Thoracic aorta (tissue), 2 donors: ENCODE measurements at regions not wholly inside any gene's neighbourhood (a gene's known extent, or its start where the extent isn't known, plus 50 kb on each side); places are given as distances from the start of the nearest gene placed in this dataset.

ENCODE experiments used
- ATAC-seq: fragments of 150-250 bp; one replicate; pipeline ENCODE4 v1.8.0; 2017; ENCODE audit warnings: low read depth; ENCODE audit not compliant: insufficient number of reproducible peaks, low FRiP score
- DNase-seq: peaks from one replicate; pipeline ENCODE4 v3.0.0-alpha.2; 2020; ENCODE audit warnings: low spot score
- H3K27ac ChIP-seq, 2 donors: fragments of 200-600 bp; sonication (generic); 1 replicate in 1 of 2; 2 replicates in 1 of 2; pipeline ENCODE4 v1.5.1; 2016; ENCODE audit warnings: mild to moderate bottlenecking in 2 of 2, moderate library complexity in 2 of 2
- H3K27me3 ChIP-seq: fragments of 200-600 bp; sonication (generic); replicated peaks from 2 replicates; pipeline ENCODE4 v1.6.0; 2016; ENCODE audit warnings: mild to moderate bottlenecking; ENCODE audit not compliant: insufficient read depth
- H3K36me3 ChIP-seq: fragments of 200-600 bp; sonication (generic); one replicate; pipeline ENCODE4 v1.5.1; 2016
- H3K4me1 ChIP-seq, 2 donors: fragments of 200-600 bp; sonication (generic); 1 replicate in 1 of 2; 2 replicates in 1 of 2; pipeline versions ENCODE4 v1.5.1 to v1.6.0; 2016; ENCODE audit warnings: low read depth in 2 of 2, mild to moderate bottlenecking in 1 of 2; ENCODE audit not compliant: control insufficient read depth in 1 of 2
- H3K4me3 ChIP-seq: fragments of 200-600 bp; sonication (generic); 2 replicates; pipeline ENCODE4 v1.5.1; 2016; ENCODE audit warnings: mild to moderate bottlenecking
- H3K9me3 ChIP-seq: fragments of 200-600 bp; sonication (generic); 2 replicates; pipeline ENCODE4 v1.5.1; 2016
- TF ChIP-seq, protein P1 (sequence below): fragments of 200-600 bp; sonication (generic); IDR thresholded peaks from one replicate; pipeline ENCODE4 v1.5.1; 2019; ENCODE audit warnings: antibody characterized with exemption

GRCh38 chr3:176009256-176009655, 1150.1 kb downstream of the NAALADL2 start:
- no peak for DNase-seq
- Histone ChIP-seq H3K27me3 (no peaks in the 10 kb centered on the region), H3K4me1 (peaks cover 4% of the 10 kb centered on the region in 2 donors), H3K27ac (no peak overlapping the region), H3K4me3 (no peak overlapping the region), H3K9me3 (no peaks in the 10 kb centered on the region), H3K36me3 (no peaks in the 10 kb centered on the region)
- TF ChIP-seq, protein P1, sequence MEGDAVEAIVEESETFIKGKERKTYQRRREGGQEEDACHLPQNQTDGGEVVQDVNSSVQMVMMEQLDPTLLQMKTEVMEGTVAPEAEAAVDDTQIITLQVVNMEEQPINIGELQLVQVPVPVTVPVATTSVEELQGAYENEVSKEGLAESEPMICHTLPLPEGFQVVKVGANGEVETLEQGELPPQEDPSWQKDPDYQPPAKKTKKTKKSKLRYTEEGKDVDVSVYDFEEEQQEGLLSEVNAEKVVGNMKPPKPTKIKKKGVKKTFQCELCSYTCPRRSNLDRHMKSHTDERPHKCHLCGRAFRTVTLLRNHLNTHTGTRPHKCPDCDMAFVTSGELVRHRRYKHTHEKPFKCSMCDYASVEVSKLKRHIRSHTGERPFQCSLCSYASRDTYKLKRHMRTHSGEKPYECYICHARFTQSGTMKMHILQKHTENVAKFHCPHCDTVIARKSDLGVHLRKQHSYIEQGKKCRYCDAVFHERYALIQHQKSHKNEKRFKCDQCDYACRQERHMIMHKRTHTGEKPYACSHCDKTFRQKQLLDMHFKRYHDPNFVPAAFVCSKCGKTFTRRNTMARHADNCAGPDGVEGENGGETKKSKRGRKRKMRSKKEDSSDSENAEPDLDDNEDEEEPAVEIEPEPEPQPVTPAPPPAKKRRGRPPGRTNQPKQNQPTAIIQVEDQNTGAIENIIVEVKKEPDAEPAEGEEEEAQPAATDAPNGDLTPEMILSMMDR, result no peak
- no peak for ATAC-seq

DNA sequence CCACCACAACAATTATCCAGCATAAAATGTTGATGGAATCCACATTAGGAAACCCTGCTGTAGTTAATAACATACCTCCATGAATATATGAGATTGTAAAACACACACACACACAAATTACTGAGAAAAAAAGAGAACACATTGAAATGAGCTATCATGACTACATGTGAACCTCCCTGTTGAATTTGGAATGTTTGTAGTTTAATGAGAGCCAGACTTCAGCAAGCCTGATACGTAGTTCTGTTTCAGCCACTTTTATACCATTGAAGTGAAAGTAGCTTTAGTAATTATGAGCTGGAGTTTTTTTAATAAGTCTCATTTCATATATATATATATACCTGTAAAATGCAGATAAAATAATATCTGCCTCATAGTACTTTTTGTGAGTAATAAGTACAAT, 1146.4 kb downstream of the NAALADL2 start:
- Histone ChIP-seq H3K27me3 (no peaks in the 10 kb centered on the region), H3K4me3 (no peak overlapping the region), H3K36me3 (no peaks in the 10 kb centered on the region), H3K9me3 (no peaks in the 10 kb centered on the region), H3K27ac (no peak overlapping the region), H3K4me1 (peaks cover 4% of the 10 kb centered on the region in 2 donors)
- no peak for DNase-seq
- TF ChIP-seq, protein P1, result no peak
- no peak for ATAC-seq

- H3K27ac ChIP-seq, result no peak overlapping the region
- no peaks in the 10 kb centered on the region for H3K4me1 ChIP-seq
- no peaks in the 10 kb centered on the region for H3K36me3 ChIP-seq
- H3K4me3 ChIP-seq, result no peak overlapping the region
- TF ChIP-seq, protein P1, result no peak
- no peaks in the 10 kb centered on the region for H3K27me3 ChIP-seq
- ATAC-seq (no peak), DNase-seq (no peak)
- no peaks in the 10 kb centered on the region for H3K9me3 ChIP-seq
These were observed 1130.0 kb downstream of the NAALADL2 start for GRCh38 chr3:175989161-175989560.

- H3K36me3 ChIP-seq, result no peaks in the 10 kb centered on the region
- DNase-seq (no peak), ATAC-seq (no peak)
- H3K9me3 ChIP-seq, result no peaks in the 10 kb centered on the region
- no peak overlapping the region for H3K27ac ChIP-seq
- no peaks in the 10 kb centered on the region for H3K27me3 ChIP-seq
- no peaks in the 10 kb centered on the region for H3K4me1 ChIP-seq
- TF ChIP-seq, protein P1, result no peak
- H3K4me3 ChIP-seq, result no peak overlapping the region
These were observed 1129.3 kb downstream of the NAALADL2 start for GRCh38 chr3:175988401-175988800.

GRCh38 chr3:175985781-175986180, 1126.6 kb downstream of the NAALADL2 start:
- TF ChIP-seq, protein P1, result no peak
- ATAC-seq (no peak), DNase-seq (no peak)
- H3K36me3 ChIP-seq, result no peaks in the 10 kb centered on the region
- H3K4me3 ChIP-seq, result no peak overlapping the region
- H3K9me3 ChIP-seq, result no peaks in the 10 kb centered on the region
- H3K27me3 ChIP-seq, result no peaks in the 10 kb centered on the region
- H3K4me1 ChIP-seq, result peaks cover 0 to 4% of the 10 kb centered on the region in 2 donors
- no peak overlapping the region for H3K27ac ChIP-seq
